HepG2 (cell line): ENCODE measurements at regions not wholly inside any gene's neighbourhood (a gene's known extent, or its start where the extent isn't known, plus 50 kb on each side); places are given as distances from the start of the nearest gene placed in this dataset.

ENCODE experiments used
- ATAC-seq: fragments of 200-7000 bp; cut with Tn5 transposase; 3 replicates; pipeline ENCODE4 v1.9.1; 2020; ENCODE audit warnings: mild to moderate bottlenecking, moderate library complexity
- BruUV-seq: library from RNA; stranded (reverse); fragments of 400-500 nt; replicated peaks from 2 replicates; lab custom pipeline; 2021; lab: Mats Ljungman, UMichigan
- CTCF ChIA-PET: fragments of 300-600 bp; formaldehyde crosslinking; extraction: SDS; loops from one replicate; lab custom pipeline; 2021; ENCODE audit warnings: low total read pairs, inconsistent platforms, low intra/inter-chr PET ratio; lab: Yijun Ruan, JAX
- POLR2A ChIA-PET: fragments of 350-600 bp; sonication (Branson Sonifier 250); formaldehyde crosslinking; loops from one replicate; lab custom pipeline; 2020; ENCODE audit warnings: antibody characterized with exemption, inconsistent platforms; lab: Yijun Ruan, JAX
- DNase-seq: peaks from one replicate; pipeline ENCODE4 v3.0.0-alpha.2; 2015; ENCODE audit warnings: low spot score
- FAIRE-seq: peaks from 3 replicates; lab custom pipeline; 2011; peaks lifted over from hg19 to GRCh38; lab: Jason Lieb, UNC
- H2AFZ ChIP-seq: one replicate; pipeline ENCODE4 v1.6.1; 2011; ENCODE audit warnings: low read length, inconsistent platforms
- H3K27ac ChIP-seq: fragments of 300-600 bp; 3 replicates; pipeline ENCODE4 v1.8.0; 2011; ENCODE audit warnings: mixed run types, mild to moderate bottlenecking, mixed read lengths, low read length, inconsistent platforms; ENCODE audit not compliant: insufficient read depth; ENCODE audit errors: extremely low read length
- H3K27me3 ChIP-seq, 2 experiments: fragments of 200-600 bp in 1 of 2; 2 replicates in 1 of 2; 3 replicates in 1 of 2; pipeline versions ENCODE4 v1.6.0 to v1.8.0; 2011; ENCODE audit warnings: low read length in 2 of 2, mild to moderate bottlenecking in 2 of 2, moderate library complexity in 2 of 2, inconsistent platforms in 1 of 2; ENCODE audit not compliant: insufficient read depth in 2 of 2, control insufficient read depth in 1 of 2
- H3K36me3 ChIP-seq, 2 experiments: fragments of 200-600 bp in 1 of 2; replicated peaks in 1 of 2; 2 replicates in 1 of 2; 3 replicates in 1 of 2; pipeline versions ENCODE4 v1.5.1 to v1.8.0; 2011; ENCODE audit warnings: low read length in 2 of 2, inconsistent platforms in 1 of 2; ENCODE audit not compliant: insufficient read depth in 2 of 2, control insufficient read depth in 1 of 2
- H3K4me1 ChIP-seq: 2 replicates; pipeline ENCODE4 v1.5.1; 2012; ENCODE audit warnings: low read length, inconsistent platforms; ENCODE audit not compliant: insufficient read depth
- H3K4me2 ChIP-seq: 2 replicates; pipeline ENCODE4 v1.6.0; 2011; ENCODE audit warnings: low read depth, low read length, inconsistent platforms
- H3K4me3 ChIP-seq, 3 experiments: fragments of 200-600 bp in 1 of 3; sonication (generic), shearing (Covaris generic) in 1 of 3; replicated peaks in 1 of 3; 2 replicates each; pipeline ENCODE4 v1.5.1; 2011 to 2016; ENCODE audit warnings: low read length in 3 of 3, inconsistent platforms in 2 of 3, low read depth in 2 of 3, mild to moderate bottlenecking in 2 of 3, control low read depth in 1 of 3, mixed read lengths in 1 of 3; ENCODE audit not compliant: insufficient read depth in 1 of 3
- H3K79me2 ChIP-seq: one replicate; pipeline ENCODE4 v1.6.1; 2011; ENCODE audit warnings: low read length, inconsistent platforms; ENCODE audit not compliant: insufficient read depth
- H3K9ac ChIP-seq: 2 replicates; pipeline ENCODE4 v1.6.0; 2011; ENCODE audit warnings: mild to moderate bottlenecking, low read depth, low read length, inconsistent platforms; ENCODE audit not compliant: insufficient read depth
- H3K9me3 ChIP-seq: 2 replicates; pipeline ENCODE4 v1.5.1; 2012; ENCODE audit warnings: mild to moderate bottlenecking, low read length
- H4K20me1 ChIP-seq: 2 replicates; pipeline ENCODE4 v1.6.0; 2011; ENCODE audit warnings: inconsistent platforms, mild to moderate bottlenecking, low read length, moderate library complexity; ENCODE audit not compliant: insufficient read depth
- EEA1 ChIP-seq: sonication (generic); formaldehyde crosslinking; IDR thresholded peaks from 2 replicates; pipeline ENCODE4 v1.5.1; 2020; ENCODE audit warnings: mild to moderate bottlenecking, missing genetic modification reagents, borderline replicate concordance
- FOXK2 ChIP-seq: fragments of 450-650 bp; IDR thresholded peaks from 2 replicates; pipeline ENCODE4 v1.6.1; 2016
- HDAC2 ChIP-seq: sonication (generic); formaldehyde crosslinking; IDR thresholded peaks from 2 replicates; pipeline ENCODE4 v1.4.0; 2020; ENCODE audit warnings: missing genetic modification reagents
- TP53 ChIP-seq: sonication (generic); formaldehyde crosslinking; conservative IDR thresholded peaks from 2 replicates; pipeline ENCODE4 v1.4.0; 2020; ENCODE audit warnings: missing genetic modification reagents
- ZNF44 ChIP-seq: sonication (generic); formaldehyde crosslinking; IDR thresholded peaks from 2 replicates; pipeline ENCODE4 v1.5.1; 2020; ENCODE audit warnings: mild to moderate bottlenecking, missing genetic modification reagents
- ZNF547 ChIP-seq: sonication (generic); formaldehyde crosslinking; IDR thresholded peaks from 2 replicates; pipeline ENCODE4 v1.5.1; 2020; ENCODE audit warnings: mild to moderate bottlenecking, missing genetic modification reagents
- ZNF75D ChIP-seq: sonication (generic); formaldehyde crosslinking; IDR thresholded peaks from 2 replicates; pipeline ENCODE4 v1.8.1; 2023; ENCODE audit warnings: missing genetic modification reagents, mild to moderate bottlenecking, borderline replicate concordance
- WGBS: methylation state at CpG from one replicate; pipeline ENCODE4 v1.1.6; 2017; ENCODE audit warnings: low lambda C conversion rate; 5-methylcytosine and 5-hydroxymethylcytosine counted together
- in situ Hi-C: cut with HindIII; loops from 2 replicates; pipeline ENCODE4 v1.10.0; 2017; ENCODE audit warnings: low pct_unique_long_range_greater_than_20kb; ENCODE audit not compliant: extremely low pct_ligation_motif_present
- intact Hi-C: fragments of 100-400 bp; cut with micrococcal nuclease; formaldehyde crosslinking; loops from one replicate; pipeline ENCODE4 v1.10.0; 2022; ENCODE audit not compliant: unreplicated experiment
- TF ChIP-seq, protein P1 (sequence below): sonication (generic); formaldehyde crosslinking; IDR thresholded peaks from 2 replicates; pipeline ENCODE4 v1.4.0; 2020; ENCODE audit warnings: missing genetic modification reagents
- TF ChIP-seq, protein P2 (sequence below): sonication (generic); formaldehyde crosslinking; IDR thresholded peaks from 2 replicates; pipeline ENCODE4 v1.5.0; 2020; ENCODE audit warnings: mild to moderate bottlenecking, missing genetic modification reagents
- TF ChIP-seq, protein P3 (sequence below): sonication (generic); formaldehyde crosslinking; IDR thresholded peaks from 2 replicates; pipeline ENCODE4 v1.4.0; 2020; ENCODE audit warnings: missing genetic modification reagents, borderline replicate concordance
- TF ChIP-seq, protein P4 (sequence below): sonication (generic); IDR thresholded peaks from 2 replicates; pipeline ENCODE4 v1.6.1; 2016; ENCODE audit warnings: low read depth, borderline replicate concordance
- TF ChIP-seq, protein P5 (sequence below): sonication (generic); formaldehyde crosslinking; IDR thresholded peaks from 2 replicates; pipeline ENCODE4 v1.4.0; 2020; ENCODE audit warnings: mild to moderate bottlenecking, missing genetic modification reagents

DNA sequence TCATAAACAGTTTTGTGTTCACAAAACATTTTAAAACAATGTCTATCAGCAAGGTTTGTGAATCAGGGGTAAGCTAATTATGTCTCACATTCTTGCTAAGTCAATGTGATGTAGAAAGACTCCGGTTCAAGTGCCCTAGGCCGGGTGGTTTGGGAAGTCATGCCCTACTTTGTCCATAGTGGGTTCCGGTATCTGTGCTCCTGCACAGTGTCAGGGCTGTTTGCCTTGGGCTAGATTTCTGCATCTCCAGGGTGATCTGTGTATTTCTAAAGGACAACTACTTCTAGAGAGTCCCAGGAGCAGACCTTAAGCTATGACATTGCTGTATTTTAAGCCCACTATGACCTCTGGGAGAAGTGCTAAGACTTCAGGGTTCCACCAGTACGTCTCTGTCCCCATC is 504.1 kb downstream of the PLXNA4 start (continued):
- TF ChIP-seq TP53: no peak
- TF ChIP-seq ZNF44 (CRISPR knock-in tag): no peak
- TF ChIP-seq HDAC2: no peak
- TF ChIP-seq, protein P1, sequence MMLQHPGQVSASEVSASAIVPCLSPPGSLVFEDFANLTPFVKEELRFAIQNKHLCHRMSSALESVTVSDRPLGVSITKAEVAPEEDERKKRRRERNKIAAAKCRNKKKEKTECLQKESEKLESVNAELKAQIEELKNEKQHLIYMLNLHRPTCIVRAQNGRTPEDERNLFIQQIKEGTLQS: no peak
- no peak for TF ChIP-seq ZNF75D (CRISPR knock-in tag)
- TF ChIP-seq, protein P2, sequence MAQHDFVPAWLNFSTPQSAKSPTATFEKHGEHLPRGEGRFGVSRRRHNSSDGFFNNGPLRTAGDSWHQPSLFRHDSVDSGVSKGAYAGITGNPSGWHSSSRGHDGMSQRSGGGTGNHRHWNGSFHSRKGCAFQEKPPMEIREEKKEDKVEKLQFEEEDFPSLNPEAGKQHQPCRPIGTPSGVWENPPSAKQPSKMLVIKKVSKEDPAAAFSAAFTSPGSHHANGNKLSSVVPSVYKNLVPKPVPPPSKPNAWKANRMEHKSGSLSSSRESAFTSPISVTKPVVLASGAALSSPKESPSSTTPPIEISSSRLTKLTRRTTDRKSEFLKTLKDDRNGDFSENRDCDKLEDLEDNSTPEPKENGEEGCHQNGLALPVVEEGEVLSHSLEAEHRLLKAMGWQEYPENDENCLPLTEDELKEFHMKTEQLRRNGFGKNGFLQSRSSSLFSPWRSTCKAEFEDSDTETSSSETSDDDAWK: no peak
- TF ChIP-seq FOXK2: no peak
- TF ChIP-seq, protein P3, sequence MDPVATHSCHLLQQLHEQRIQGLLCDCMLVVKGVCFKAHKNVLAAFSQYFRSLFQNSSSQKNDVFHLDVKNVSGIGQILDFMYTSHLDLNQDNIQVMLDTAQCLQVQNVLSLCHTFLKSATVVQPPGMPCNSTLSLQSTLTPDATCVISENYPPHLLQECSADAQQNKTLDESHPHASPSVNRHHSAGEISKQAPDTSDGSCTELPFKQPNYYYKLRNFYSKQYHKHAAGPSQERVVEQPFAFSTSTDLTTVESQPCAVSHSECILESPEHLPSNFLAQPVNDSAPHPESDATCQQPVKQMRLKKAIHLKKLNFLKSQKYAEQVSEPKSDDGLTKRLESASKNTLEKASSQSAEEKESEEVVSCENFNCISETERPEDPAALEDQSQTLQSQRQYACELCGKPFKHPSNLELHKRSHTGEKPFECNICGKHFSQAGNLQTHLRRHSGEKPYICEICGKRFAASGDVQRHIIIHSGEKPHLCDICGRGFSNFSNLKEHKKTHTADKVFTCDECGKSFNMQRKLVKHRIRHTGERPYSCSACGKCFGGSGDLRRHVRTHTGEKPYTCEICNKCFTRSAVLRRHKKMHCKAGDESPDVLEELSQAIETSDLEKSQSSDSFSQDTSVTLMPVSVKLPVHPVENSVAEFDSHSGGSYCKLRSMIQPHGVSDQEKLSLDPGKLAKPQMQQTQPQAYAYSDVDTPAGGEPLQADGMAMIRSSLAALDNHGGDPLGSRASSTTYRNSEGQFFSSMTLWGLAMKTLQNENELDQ: no peak
- TF ChIP-seq, protein P4, sequence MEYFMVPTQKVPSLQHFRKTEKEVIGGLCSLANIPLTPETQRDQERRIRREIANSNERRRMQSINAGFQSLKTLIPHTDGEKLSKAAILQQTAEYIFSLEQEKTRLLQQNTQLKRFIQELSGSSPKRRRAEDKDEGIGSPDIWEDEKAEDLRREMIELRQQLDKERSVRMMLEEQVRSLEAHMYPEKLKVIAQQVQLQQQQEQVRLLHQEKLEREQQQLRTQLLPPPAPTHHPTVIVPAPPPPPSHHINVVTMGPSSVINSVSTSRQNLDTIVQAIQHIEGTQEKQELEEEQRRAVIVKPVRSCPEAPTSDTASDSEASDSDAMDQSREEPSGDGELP: no peak
- no peak for TF ChIP-seq ZNF547
- TF ChIP-seq, all 625 proteins: peak for 0

DNA sequence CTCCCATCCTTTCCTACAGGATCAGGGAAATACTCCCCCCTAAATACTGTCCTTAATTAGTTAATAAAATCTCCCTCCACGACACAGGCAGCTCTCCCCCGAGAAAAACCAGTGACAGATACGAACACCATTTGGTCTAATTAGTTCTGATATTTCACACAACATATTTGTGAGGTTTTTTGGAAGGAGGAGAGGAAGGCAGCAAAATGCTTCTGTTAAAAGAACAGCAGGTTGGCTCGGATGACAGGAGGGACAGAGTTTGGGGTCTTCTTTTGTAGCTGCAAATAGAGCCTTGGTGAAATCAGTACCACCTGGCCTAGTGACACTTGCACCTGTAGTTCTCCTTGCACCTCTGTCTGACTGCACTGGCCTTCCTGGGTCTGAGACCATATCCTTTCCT is 507.0 kb downstream of the PLXNA4 start:
- Histone ChIP-seq H2AFZ (no peak overlapping the region), H3K79me2 (no peaks in the 10 kb centered on the region), H4K20me1 (no peaks in the 10 kb centered on the region), H3K4me3 (no peak overlapping the region), H3K27me3 (peaks cover 0 to 15% of the 10 kb centered on the region in 2 experiments; a peak in 2 of 5 replicates), H3K9me3 (no peaks in the 10 kb centered on the region), H3K27ac (no peak overlapping the region), H3K4me1 (no peaks in the 10 kb centered on the region)
- CTCF ChIA-PET: no interaction called here
- FAIRE-seq (no peak), DNase-seq (no peak)
- BruUV-seq: no TSS peak
- in situ Hi-C loops: loop anchor here (25.0 kb wide), 1 partner anchor 382 kb away; no protein-coding TSS in a partner anchor
- TF ChIP-seq, protein P5, sequence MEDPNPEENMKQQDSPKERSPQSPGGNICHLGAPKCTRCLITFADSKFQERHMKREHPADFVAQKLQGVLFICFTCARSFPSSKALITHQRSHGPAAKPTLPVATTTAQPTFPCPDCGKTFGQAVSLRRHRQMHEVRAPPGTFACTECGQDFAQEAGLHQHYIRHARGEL (CRISPR knock-in tag): no peak
- no peak for TF ChIP-seq EEA1 (CRISPR knock-in tag)
- TF ChIP-seq, all 625 proteins: peak for 0
- POLR2A ChIA-PET: no interaction called here
- Histone ChIP-seq H3K36me3 (no peaks in the 10 kb centered on the region), H3K9ac (no peak overlapping the region), H3K4me2 (no peak overlapping the region)
- no peak for ATAC-seq
- intact Hi-C loops: no loop called here
- WGBS: 0% methylated on average over 4 of the region's 4 CpGs
